ENCODE measurements at regions not wholly inside any gene's neighbourhood (a gene's known extent, or its start where the extent isn't known, plus 50 kb on each side); places are given as distances from the start of the nearest gene placed in this dataset.
A peak's percentile ranks its signal among the peaks of the same experiment; 100 is the strongest.

- DNase-seq = no peak
These were observed 108.1 kb downstream of the DHX15 start for GRCh38 chr4:24476282-24476681.

GRCh38 chr4:24475756-24476155 is 108.6 kb downstream of the DHX15 start:
- DNase-seq = no peak

GRCh38 chr4:24473309-24473721 is 111.0 kb downstream of the DHX15 start:
- peak in 37 of 56 donors; percentile 1 to 60 (median 31) for DNase-seq

- peak in 55 of 56 donors; percentile 15 to 86 (median 68) for DNase-seq
These were observed 111.6 kb downstream of the DHX15 start for GRCh38 chr4:24472514-24473308.

GRCh38 chr4:24472161-24472510 is 112.2 kb downstream of the DHX15 start:
- DNase-seq = peak in 3 of 56 donors; percentile 13 to 18 (median 13)

GRCh38 chr4:24471486-24472160 is 112.7 kb downstream of the DHX15 start:
- peak in 14 of 56 donors; percentile 4 to 57 (median 34) for DNase-seq

- DNase-seq = peak in 40 of 56 donors; percentile 4 to 66 (median 28)
These were observed 113.5 kb downstream of the DHX15 start for GRCh38 chr4:24470666-24471485.

- peak in 4 of 56 donors; percentile 6 to 14 (median 8) for DNase-seq
These were observed 116.3 kb downstream of the DHX15 start for GRCh38 chr4:24468071-24468470.

GRCh38 chr4:24464566-24464965 is 119.8 kb downstream of the DHX15 start:
- no peak for DNase-seq

GRCh38 chr4:24456431-24456830 is 127.9 kb downstream of the DHX15 start:
- DNase-seq = no peak

GRCh38 chr4:24453951-24454350 is 130.4 kb downstream of the DHX15 start:
- no peak for DNase-seq

GRCh38 chr4:24451870-24452269 is 132.5 kb downstream of the DHX15 start:
- DNase-seq = no peak

- DNase-seq = no peak
These were observed 141.2 kb downstream of the DHX15 start for GRCh38 chr4:24443200-24443599.

- DNase-seq = no peak
These were observed 143.6 kb downstream of the DHX15 start for GRCh38 chr4:24440765-24441164.

GRCh38 chr4:24434241-24434640 is 150.1 kb downstream of the DHX15 start:
- DNase-seq = no peak

GRCh38 chr4:24433515-24434214 is 150.7 kb downstream of the DHX15 start:
- DNase-seq = no peak

- no peak for DNase-seq
These were observed 155.5 kb downstream of the DHX15 start for GRCh38 chr4:24428850-24429249.

GRCh38 chr4:24426557-24426956 is 157.8 kb downstream of the DHX15 start:
- DNase-seq = no peak

GRCh38 chr4:24425863-24426262 is 158.5 kb downstream of the DHX15 start:
- DNase-seq = no peak

GRCh38 chr4:24423670-24424069 is 160.7 kb downstream of the DHX15 start:
- DNase-seq = no peak

- DNase-seq = no peak
These were observed 161.7 kb downstream of the DHX15 start for GRCh38 chr4:24422644-24423043.

Data from amygdala (tissue), 56 donors.